ENCODE measurements at regions not wholly inside any gene's neighbourhood (a gene's known extent, or its start where the extent isn't known, plus 50 kb on each side); places are given as distances from the start of the nearest gene placed in this dataset.
A peak's percentile ranks its signal among the peaks of the same experiment; 100 is the strongest.

- DNase-seq, result no peak
Measured at GRCh38 chr15:25509703-25510102, 70.9 kb upstream of the UBE3A start.

DNA sequence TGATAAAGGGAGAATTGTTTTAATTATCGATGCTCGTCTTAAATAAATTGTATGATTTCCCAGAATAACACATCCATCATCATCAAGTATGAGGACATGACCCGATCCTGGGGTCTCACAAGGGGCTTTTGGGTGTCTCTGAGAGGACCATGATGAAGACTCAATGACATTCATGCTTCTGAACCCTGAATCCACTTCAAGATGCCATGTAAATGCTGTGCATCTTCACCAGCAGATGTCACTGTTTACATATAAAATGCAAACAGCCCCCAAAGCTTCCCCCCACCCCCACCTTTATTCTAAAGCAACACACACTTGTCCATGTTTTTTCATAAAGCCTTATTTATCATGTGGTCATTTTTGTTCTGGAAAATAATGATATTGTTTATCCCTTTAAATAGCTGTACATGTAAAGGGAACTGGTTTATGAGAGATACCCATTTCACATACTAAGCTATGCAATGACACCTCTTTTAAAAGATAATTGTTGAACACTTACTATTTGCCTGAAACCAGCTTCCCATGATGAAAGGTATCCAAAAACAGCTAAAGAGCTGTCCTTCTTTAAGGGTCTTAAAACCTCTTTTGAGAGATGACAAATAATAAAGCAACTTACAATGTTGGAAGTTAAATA, 69.7 kb upstream of the UBE3A start:
- DNase-seq, result peak in 5 of 56 donors; percentile 15 to 41 (median 29)

- peak in 1 of 56 donors; percentile 36 for DNase-seq
Measured at GRCh38 chr15:25504307-25504706, 65.5 kb upstream of the UBE3A start.

- peak in 1 of 56 donors; percentile 31 for DNase-seq
Measured at GRCh38 chr15:25501828-25502446, 63.1 kb upstream of the UBE3A start.

DNA sequence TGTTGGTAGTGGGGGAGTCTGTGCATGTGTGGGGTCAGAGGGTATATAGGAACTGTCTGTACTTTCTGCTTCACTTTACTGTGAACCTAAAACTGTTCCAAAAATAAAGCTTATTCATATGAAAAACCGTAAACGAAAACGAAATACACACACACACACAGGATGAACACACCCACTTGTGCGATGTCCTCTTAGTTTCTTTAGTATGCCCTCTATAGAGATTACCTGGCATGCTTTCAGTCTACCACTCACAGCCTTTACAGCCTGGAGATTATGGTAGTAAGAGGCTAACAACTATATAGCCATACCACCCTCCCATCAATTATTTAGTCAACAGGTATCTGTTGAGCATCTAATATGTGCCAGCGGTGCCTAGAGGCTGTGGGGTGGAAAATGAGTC, 60.0 kb upstream of the UBE3A start:
- DNase-seq, result no peak

DNA sequence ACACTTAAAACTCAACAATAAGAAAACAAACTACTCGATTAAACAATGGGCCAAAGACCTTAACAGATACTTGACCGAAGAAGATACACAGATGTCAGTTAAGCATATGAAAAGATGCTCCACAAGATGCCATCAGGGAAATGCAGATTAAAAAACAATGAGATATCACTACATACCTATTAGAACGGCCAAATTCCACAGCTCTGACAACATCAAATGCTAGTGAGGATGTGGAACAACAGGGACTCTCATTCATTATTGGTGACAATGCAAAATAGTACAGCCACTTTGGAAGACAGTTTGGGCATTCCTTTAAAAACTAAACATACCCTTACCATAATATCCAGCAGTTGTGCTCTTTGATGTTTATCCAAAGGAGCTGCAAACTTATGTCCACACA, 59.1 kb upstream of the UBE3A start:
- DNase-seq, result no peak

DNA sequence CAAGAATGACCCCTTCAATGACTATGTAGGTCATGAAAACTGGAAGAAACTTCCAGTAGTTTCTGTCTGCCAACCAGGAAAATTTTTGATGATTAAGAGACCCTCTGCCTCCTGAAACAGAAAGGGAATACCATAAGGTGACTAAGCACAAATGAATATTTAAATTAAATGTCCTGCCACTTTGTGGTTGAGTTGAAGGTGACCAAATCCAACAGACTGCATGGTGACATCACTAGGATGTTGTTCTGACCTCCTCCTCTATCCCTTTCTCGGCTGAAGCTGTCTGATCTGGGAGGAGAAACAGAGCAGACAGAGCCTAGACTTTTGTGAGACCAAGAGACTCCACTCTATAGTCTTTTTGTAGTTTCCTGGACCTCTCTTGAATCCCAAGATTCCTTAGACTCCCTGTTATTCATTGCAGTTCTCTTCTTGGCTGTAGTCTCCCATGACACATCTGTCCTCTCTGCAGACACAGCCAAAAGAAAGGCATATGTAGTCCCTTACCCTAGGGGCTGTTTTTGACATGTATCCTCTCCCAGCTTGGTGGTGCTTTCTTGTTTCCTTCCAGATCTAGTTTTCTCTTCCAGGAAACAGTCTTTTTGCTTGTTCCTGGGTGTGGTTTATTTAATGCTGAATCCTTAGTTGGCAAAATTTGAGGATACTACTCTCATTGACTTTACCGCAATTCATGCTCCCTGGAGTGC, 55.2 kb upstream of the UBE3A start:
- no peak for DNase-seq

- no peak for DNase-seq
Measured at GRCh38 chr15:25492315-25492714, 53.5 kb upstream of the UBE3A start.

All from nucleus accumbens (tissue), 56 donors.